ENCODE measurements at regions not wholly inside any gene's neighbourhood (a gene's known extent, or its start where the extent isn't known, plus 50 kb on each side); places are given as distances from the start of the nearest gene placed in this dataset.

DNA sequence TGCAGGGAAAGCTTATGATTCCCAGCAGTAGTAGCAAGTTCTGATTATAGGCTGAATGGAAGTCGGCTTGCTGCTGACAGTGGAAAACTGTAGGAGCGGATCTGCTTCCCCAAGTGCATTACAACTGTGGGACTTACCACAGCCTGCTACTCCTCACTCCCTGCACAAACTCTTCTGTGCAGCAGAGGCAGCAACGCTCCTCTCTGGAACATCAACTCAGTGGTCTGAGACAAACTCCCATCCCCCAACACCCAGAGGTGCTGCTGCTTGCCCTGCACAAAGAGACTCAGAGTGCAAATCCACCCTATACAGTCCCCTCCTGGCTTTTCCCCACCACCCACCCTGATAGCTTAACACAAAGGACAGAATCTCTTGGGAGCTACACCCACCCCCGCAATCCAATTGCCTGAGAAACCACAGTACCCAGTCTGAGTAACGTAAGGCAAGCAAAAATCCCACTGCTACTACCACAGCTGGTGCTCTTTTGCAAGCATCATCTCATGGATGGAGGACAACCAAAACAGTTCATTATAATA lies 1455.2 kb downstream of the AMY1C start:
- H3K9me3 ChIP-seq = no peaks in the 10 kb centered on the region
- no peak for DNase-seq (ENCODE audit: low spot score)
- H3K36me3 ChIP-seq = no peaks in the 10 kb centered on the region
- H3K27ac ChIP-seq = no peak overlapping the region
- H3K4me3 ChIP-seq = no peak overlapping the region
- TF ChIP-seq CTCF (IDR thresholded peaks at IDR 0.05) (no peak), POLR2AphosphoS5 (IDR thresholded peaks at IDR 0.05) (no peak), POLR2A (IDR thresholded peaks at IDR 0.05) (no peak)
- H3K4me1 ChIP-seq (replicated peaks) = no peaks in the 10 kb centered on the region
- H3K27me3 ChIP-seq (replicated peaks; ENCODE audit: insufficient read depth) = no peaks in the 10 kb centered on the region
- 98% methylated on average over 5 of the region's 5 CpGs for WGBS
- intact Hi-C loops (cut with DNase I) = no loop called here

- Histone ChIP-seq H3K4me1 (replicated peaks) (no peaks in the 10 kb centered on the region), H3K27me3 (replicated peaks; ENCODE audit: insufficient read depth) (no peaks in the 10 kb centered on the region), H3K9me3 (no peaks in the 10 kb centered on the region), H3K36me3 (no peaks in the 10 kb centered on the region), H3K4me3 (no peak overlapping the region), H3K27ac (no peak overlapping the region)
- TF ChIP-seq POLR2A (IDR thresholded peaks at IDR 0.05) (no peak), CTCF (IDR thresholded peaks at IDR 0.05) (no peak), POLR2AphosphoS5 (IDR thresholded peaks at IDR 0.05) (no peak)
- DNase-seq (ENCODE audit: low spot score) = no peak
- WGBS = 97% methylated on average over 3 of the region's 3 CpGs
- intact Hi-C loops (cut with DNase I) = no loop called here
These were observed 1458.9 kb downstream of the AMY1C start for GRCh38 chr1:105208581-105208980.

DNA sequence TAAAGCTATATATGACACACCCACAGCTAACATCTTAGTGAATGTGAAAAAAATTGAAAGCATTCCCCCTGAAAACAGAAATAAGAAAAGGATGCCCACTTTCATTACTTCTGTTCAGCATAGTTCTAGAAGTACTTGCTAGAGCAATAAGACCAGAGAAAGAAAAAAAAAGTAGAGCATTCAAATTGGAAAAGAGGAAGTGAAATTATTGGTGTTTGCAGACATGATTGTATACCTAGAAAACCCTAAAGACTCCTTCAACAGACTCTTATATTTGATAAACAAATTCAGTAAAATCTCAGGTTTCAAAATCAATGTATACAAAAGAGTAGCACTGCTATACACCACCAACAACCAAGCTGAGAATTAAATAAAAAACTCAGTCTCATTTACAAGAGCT lies 1461.0 kb downstream of the AMY1C start:
- intact Hi-C loops (cut with DNase I) = no loop called here
- no peak for TF ChIP-seq CTCF (IDR thresholded peaks at IDR 0.05)
- no peak for TF ChIP-seq POLR2A (IDR thresholded peaks at IDR 0.05)
- no peak for TF ChIP-seq POLR2AphosphoS5 (IDR thresholded peaks at IDR 0.05)
- Histone ChIP-seq H3K4me1 (replicated peaks) (no peaks in the 10 kb centered on the region), H3K27ac (no peak overlapping the region), H3K9me3 (no peaks in the 10 kb centered on the region), H3K4me3 (no peak overlapping the region), H3K27me3 (replicated peaks; ENCODE audit: insufficient read depth) (no peaks in the 10 kb centered on the region), H3K36me3 (no peaks in the 10 kb centered on the region)
- no peak for DNase-seq (ENCODE audit: low spot score)

GRCh38 chr1:105231378-105231777 lies 1481.7 kb downstream of the AMY1C start:
- Histone ChIP-seq H3K4me3 (no peak overlapping the region), H3K27ac (no peak overlapping the region), H3K4me1 (replicated peaks) (no peaks in the 10 kb centered on the region), H3K27me3 (replicated peaks; ENCODE audit: insufficient read depth) (no peaks in the 10 kb centered on the region), H3K9me3 (no peaks in the 10 kb centered on the region), H3K36me3 (no peaks in the 10 kb centered on the region)
- intact Hi-C loops (cut with DNase I) = no loop called here
- no peak for TF ChIP-seq POLR2AphosphoS5 (IDR thresholded peaks at IDR 0.05)
- no peak for TF ChIP-seq POLR2A (IDR thresholded peaks at IDR 0.05)
- no peak for TF ChIP-seq CTCF (IDR thresholded peaks at IDR 0.05)
- WGBS = 70% methylated on average over 1 of the region's 1 CpG
- DNase-seq (ENCODE audit: low spot score) = no peak

GRCh38 chr1:105243411-105243810 lies 1493.7 kb downstream of the AMY1C start:
- no peak for DNase-seq (ENCODE audit: low spot score)
- H3K4me3 ChIP-seq = no peak overlapping the region
- H3K9me3 ChIP-seq = no peaks in the 10 kb centered on the region
- intact Hi-C loops (cut with DNase I) = no loop called here
- no peaks in the 10 kb centered on the region for H3K27me3 ChIP-seq (replicated peaks; ENCODE audit: insufficient read depth)
- H3K36me3 ChIP-seq = no peaks in the 10 kb centered on the region
- TF ChIP-seq CTCF (IDR thresholded peaks at IDR 0.05) (no peak), POLR2AphosphoS5 (IDR thresholded peaks at IDR 0.05) (no peak), POLR2A (IDR thresholded peaks at IDR 0.05) (no peak)
- WGBS = 37% methylated on average over 7 of the region's 7 CpGs
- H3K27ac ChIP-seq = no peak overlapping the region
- no peaks in the 10 kb centered on the region for H3K4me1 ChIP-seq (replicated peaks)
